Colonic mucosa (tissue), 4 donors: ENCODE measurements at regions not wholly inside any gene's neighbourhood (a gene's known extent, or its start where the extent isn't known, plus 50 kb on each side); places are given as distances from the start of the nearest gene placed in this dataset.

Experiments
- DNase-seq: peaks from one replicate; pipeline ENCODE4 v3.0.0-alpha.2; 2020
- H3K27ac ChIP-seq: fragments of 200-600 bp; one replicate; pipeline ENCODE4 v1.8.0; 2021
- H3K27me3 ChIP-seq: fragments of 200-600 bp; one replicate; pipeline ENCODE4 v1.8.0; 2021
- H3K36me3 ChIP-seq: fragments of 200-600 bp; one replicate; pipeline ENCODE4 v1.8.0; 2021
- H3K4me1 ChIP-seq: fragments of 200-600 bp; one replicate; pipeline ENCODE4 v1.8.0; 2021; ENCODE audit warnings: mild to moderate bottlenecking
- H3K4me3 ChIP-seq: fragments of 200-600 bp; one replicate; pipeline ENCODE4 v1.8.0; 2021
- H3K9ac ChIP-seq, 2 donors: one replicate each; pipeline ENCODE4 v1.7.0; 2013; ENCODE audit warnings: control low read depth in 2 of 2, low read depth in 2 of 2, low read length in 2 of 2
- H3K9me3 ChIP-seq: fragments of 200-600 bp; one replicate; pipeline ENCODE4 v1.8.0; 2021
- CTCF ChIP-seq: fragments of 200-600 bp; IDR thresholded peaks from one replicate; pipeline ENCODE4 v1.8.0; 2022; ENCODE audit warnings: antibody characterized with exemption, mild to moderate bottlenecking
- intact Hi-C: fragments of 100-400 bp; cut with DNase I; formaldehyde crosslinking; loops from one replicate; pipeline ENCODE4 v1.14.1; 2022
- donor health status: healthy.
- donor health status: DM: no; HTN: no; CAD: no.
- donor health status: DM: no; HTN: no; CAD: no.

DNA sequence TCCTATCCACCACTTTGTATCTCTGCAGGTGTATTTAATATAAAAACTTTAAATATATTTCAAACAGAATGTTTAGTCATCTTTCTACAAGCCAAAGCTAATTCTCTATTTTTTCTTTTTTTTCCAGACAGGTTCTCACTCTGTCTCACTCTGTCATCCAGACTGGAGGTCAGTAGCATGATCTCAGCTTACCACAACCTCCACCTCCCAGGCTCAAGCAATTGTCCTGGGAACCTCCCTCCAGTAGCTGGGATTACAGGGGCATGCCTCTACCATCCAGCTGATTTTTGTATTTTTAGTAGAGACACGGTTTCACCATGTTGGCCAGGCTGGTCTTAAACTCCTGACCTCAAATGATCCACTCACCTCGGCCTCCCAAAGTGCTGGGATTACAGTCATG is 202.6 kb downstream of the VGLL3 start:
- TF ChIP-seq CTCF: no peak
- no peaks in the 10 kb centered on the region for H3K27me3 ChIP-seq
- H3K36me3 ChIP-seq: no peaks in the 10 kb centered on the region
- H3K4me3 ChIP-seq: no peak overlapping the region
- H3K9ac ChIP-seq: no peak overlapping the region
- DNase-seq: no peak
- intact Hi-C loops: no loop called here
- no peaks in the 10 kb centered on the region for H3K4me1 ChIP-seq
- no peaks in the 10 kb centered on the region for H3K9me3 ChIP-seq
- H3K27ac ChIP-seq: no peak overlapping the region

- Histone ChIP-seq H3K27ac (no peak overlapping the region), H3K9ac (no peak overlapping the region), H3K4me1 (no peaks in the 10 kb centered on the region), H3K27me3 (no peaks in the 10 kb centered on the region), H3K36me3 (no peaks in the 10 kb centered on the region), H3K4me3 (no peak overlapping the region), H3K9me3 (no peaks in the 10 kb centered on the region)
- intact Hi-C loops: no loop called here
- no peak for TF ChIP-seq CTCF
- DNase-seq: no peak
Observed at GRCh38 chr3:86787091-86787490, 203.9 kb downstream of the VGLL3 start.

DNA sequence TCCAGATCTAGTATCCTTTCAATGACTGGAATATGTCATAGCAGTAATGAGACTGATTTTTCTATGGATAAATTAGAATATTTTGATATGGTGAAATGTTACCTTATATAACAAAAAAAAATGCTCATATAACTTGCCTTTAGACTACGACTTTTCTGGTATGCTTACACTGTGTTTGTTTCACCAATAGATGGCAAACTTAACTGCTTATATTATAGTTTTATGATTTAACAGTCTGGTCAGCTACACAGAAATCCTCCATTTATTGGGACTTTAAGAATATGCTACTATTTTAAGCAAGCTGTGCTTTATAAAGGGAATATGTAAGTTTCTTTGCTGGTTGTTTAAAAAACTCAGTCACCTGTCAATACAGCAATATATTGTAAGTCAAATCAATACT is 205.6 kb downstream of the VGLL3 start:
- no peaks in the 10 kb centered on the region for H3K36me3 ChIP-seq
- H3K27me3 ChIP-seq: no peaks in the 10 kb centered on the region
- TF ChIP-seq CTCF: no peak
- no peak overlapping the region for H3K9ac ChIP-seq
- H3K9me3 ChIP-seq: no peaks in the 10 kb centered on the region
- DNase-seq: no peak
- no peak overlapping the region for H3K27ac ChIP-seq
- intact Hi-C loops: no loop called here
- no peak overlapping the region for H3K4me3 ChIP-seq
- H3K4me1 ChIP-seq: no peaks in the 10 kb centered on the region

- TF ChIP-seq CTCF: no peak
- Histone ChIP-seq H3K27ac (no peak overlapping the region), H3K27me3 (no peaks in the 10 kb centered on the region), H3K9ac (no peak overlapping the region), H3K36me3 (no peaks in the 10 kb centered on the region), H3K9me3 (no peaks in the 10 kb centered on the region), H3K4me3 (no peak overlapping the region), H3K4me1 (no peaks in the 10 kb centered on the region)
- DNase-seq: no peak
- intact Hi-C loops: loop anchor here (5.0 kb wide), 1 partner anchor 304 kb away; no protein-coding TSS in a partner anchor
Observed at GRCh38 chr3:86782866-86783265, 208.1 kb downstream of the VGLL3 start.

GRCh38 chr3:86782286-86782685 is 208.7 kb downstream of the VGLL3 start:
- intact Hi-C loops: loop anchor here (5.0 kb wide), 1 partner anchor 305 kb away; no protein-coding TSS in a partner anchor
- Histone ChIP-seq H3K9me3 (no peaks in the 10 kb centered on the region), H3K4me3 (no peak overlapping the region), H3K36me3 (no peaks in the 10 kb centered on the region), H3K9ac (no peak overlapping the region), H3K27me3 (no peaks in the 10 kb centered on the region), H3K4me1 (no peaks in the 10 kb centered on the region), H3K27ac (no peak overlapping the region)
- no peak for TF ChIP-seq CTCF
- DNase-seq: no peak
